ENCODE measurements at regions not wholly inside any gene's neighbourhood (a gene's known extent, or its start where the extent isn't known, plus 50 kb on each side); places are given as distances from the start of the nearest gene placed in this dataset.

- DNase-seq = no peak
Measured at GRCh38 chr6:10235344-10235743, 179.5 kb downstream of the TFAP2A start.

GRCh38 chr6:10230531-10230930 is 184.3 kb downstream of the TFAP2A start:
- no peak for DNase-seq

GRCh38 chr6:10223841-10224240 is 191.0 kb downstream of the TFAP2A start:
- DNase-seq = no peak

- DNase-seq = no peak
Measured at GRCh38 chr6:10221178-10221577, 193.7 kb downstream of the TFAP2A start.

- no peak for DNase-seq
Measured at GRCh38 chr6:10219510-10219909, 195.4 kb downstream of the TFAP2A start.

GRCh38 chr6:10217111-10217510 is 197.8 kb downstream of the TFAP2A start:
- no peak for DNase-seq

- no peak for DNase-seq
Measured at GRCh38 chr6:10215326-10216110, 199.4 kb downstream of the TFAP2A start.

GRCh38 chr6:10210052-10210451 is 204.8 kb downstream of the TFAP2A start:
- no peak for DNase-seq

- no peak for DNase-seq
Measured at GRCh38 chr6:10205892-10206291, 209.0 kb downstream of the TFAP2A start.

- no peak for DNase-seq
Measured at GRCh38 chr6:10205120-10205519, 209.8 kb downstream of the TFAP2A start.

- no peak for DNase-seq
Measured at GRCh38 chr6:10203651-10204050, 211.2 kb downstream of the TFAP2A start.

- DNase-seq = no peak
Measured at GRCh38 chr6:10202581-10202980, 212.3 kb downstream of the TFAP2A start.

GRCh38 chr6:10201606-10202510 is 213.0 kb downstream of the TFAP2A start:
- no peak for DNase-seq

GRCh38 chr6:10196090-10196489 is 218.8 kb downstream of the TFAP2A start:
- DNase-seq = no peak

- no peak for DNase-seq
Measured at GRCh38 chr6:10194816-10195672, 219.8 kb downstream of the TFAP2A start.

GRCh38 chr6:10193321-10193720 is 221.6 kb downstream of the TFAP2A start:
- no peak for DNase-seq

- no peak for DNase-seq
Measured at GRCh38 chr6:10190042-10190441, 224.8 kb downstream of the TFAP2A start.

- DNase-seq = no peak
Measured at GRCh38 chr6:10184371-10185227, 230.3 kb downstream of the TFAP2A start.

GRCh38 chr6:10180138-10181074 is 234.5 kb downstream of the TFAP2A start:
- DNase-seq = no peak

GRCh38 chr6:10177704-10178103 is 237.2 kb downstream of the TFAP2A start:
- DNase-seq = no peak

- no peak for DNase-seq
Measured at GRCh38 chr6:10175362-10175761, 239.5 kb downstream of the TFAP2A start.
